Thoracic aorta (tissue), 2 donors: ENCODE measurements at regions not wholly inside any gene's neighbourhood (a gene's known extent, or its start where the extent isn't known, plus 50 kb on each side); places are given as distances from the start of the nearest gene placed in this dataset.
A peak's percentile ranks its signal among the peaks of the same experiment; 100 is the strongest.

Experiments
- ATAC-seq: fragments of 150-250 bp; one replicate; pipeline ENCODE4 v1.8.0; 2017; ENCODE audit warnings: low read depth; ENCODE audit not compliant: insufficient number of reproducible peaks, low FRiP score
- DNase-seq: peaks from one replicate; pipeline ENCODE4 v3.0.0-alpha.2; 2020; ENCODE audit warnings: low spot score
- H3K27ac ChIP-seq, 2 donors: fragments of 200-600 bp; sonication (generic); 1 replicate in 1 of 2; 2 replicates in 1 of 2; pipeline ENCODE4 v1.5.1; 2016; ENCODE audit warnings: mild to moderate bottlenecking in 2 of 2, moderate library complexity in 2 of 2
- H3K27me3 ChIP-seq: fragments of 200-600 bp; sonication (generic); replicated peaks from 2 replicates; pipeline ENCODE4 v1.6.0; 2016; ENCODE audit warnings: mild to moderate bottlenecking; ENCODE audit not compliant: insufficient read depth
- H3K36me3 ChIP-seq: fragments of 200-600 bp; sonication (generic); one replicate; pipeline ENCODE4 v1.5.1; 2016
- H3K4me1 ChIP-seq, 2 donors: fragments of 200-600 bp; sonication (generic); 1 replicate in 1 of 2; 2 replicates in 1 of 2; pipeline versions ENCODE4 v1.5.1 to v1.6.0; 2016; ENCODE audit warnings: low read depth in 2 of 2, mild to moderate bottlenecking in 1 of 2; ENCODE audit not compliant: control insufficient read depth in 1 of 2
- H3K4me3 ChIP-seq: fragments of 200-600 bp; sonication (generic); 2 replicates; pipeline ENCODE4 v1.5.1; 2016; ENCODE audit warnings: mild to moderate bottlenecking
- H3K9me3 ChIP-seq: fragments of 200-600 bp; sonication (generic); 2 replicates; pipeline ENCODE4 v1.5.1; 2016
- CTCF ChIP-seq: fragments of 200-600 bp; sonication (generic); IDR thresholded peaks from one replicate; pipeline ENCODE4 v1.5.1; 2019; ENCODE audit warnings: antibody characterized with exemption

- no peak overlapping the region for H3K4me3 ChIP-seq
- no peaks in the 10 kb centered on the region for H3K9me3 ChIP-seq
- H3K4me1 ChIP-seq = peaks cover 6 to 20% of the 10 kb centered on the region in 2 donors
- ATAC-seq (no peak), DNase-seq (no peak)
- no peaks in the 10 kb centered on the region for H3K36me3 ChIP-seq
- no peaks in the 10 kb centered on the region for H3K27me3 ChIP-seq
- TF ChIP-seq CTCF = no peak
- no peak overlapping the region for H3K27ac ChIP-seq
Observed at GRCh38 chr15:68506071-68506470, 72.7 kb upstream of the CORO2B start.

DNA sequence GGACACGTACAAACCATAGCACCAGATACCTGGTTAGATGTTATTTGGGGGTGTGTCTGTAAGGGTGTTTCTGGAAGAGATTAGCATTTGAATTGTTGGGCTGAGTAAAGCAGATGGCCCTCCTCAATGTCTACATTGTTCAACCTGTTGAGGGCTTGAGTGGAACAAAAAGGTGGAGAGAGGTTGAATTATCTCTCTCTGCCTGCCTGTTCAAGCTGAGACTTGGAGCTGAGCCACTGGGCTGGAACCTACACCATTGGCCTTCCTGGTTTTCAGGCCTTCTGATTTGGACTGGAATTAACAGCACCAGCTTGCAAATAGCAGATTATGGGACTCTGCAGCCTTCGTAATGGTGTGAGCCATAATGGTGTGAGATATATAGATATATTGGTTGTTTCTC, 71.3 kb upstream of the CORO2B start:
- Histone ChIP-seq H3K4me3 (no peak overlapping the region), H3K9me3 (no peaks in the 10 kb centered on the region), H3K36me3 (no peaks in the 10 kb centered on the region), H3K4me1 (peaks cover 10 to 18% of the 10 kb centered on the region in 2 donors), H3K27ac (no peak overlapping the region), H3K27me3 (no peaks in the 10 kb centered on the region)
- TF ChIP-seq CTCF = no peak
- DNase-seq = no peak
- ATAC-seq = no peak

GRCh38 chr15:68508485-68509189, 70.2 kb upstream of the CORO2B start:
- no peak overlapping the region for H3K4me3 ChIP-seq
- H3K9me3 ChIP-seq = no peaks in the 10 kb centered on the region
- H3K4me1 ChIP-seq = peaks cover 10 to 27% of the 10 kb centered on the region in 2 donors
- H3K36me3 ChIP-seq = no peaks in the 10 kb centered on the region
- no peak overlapping the region for H3K27ac ChIP-seq
- no peak for TF ChIP-seq CTCF
- no peak for DNase-seq
- no peak for ATAC-seq
- no peaks in the 10 kb centered on the region for H3K27me3 ChIP-seq

- Histone ChIP-seq H3K4me3 (no peak overlapping the region), H3K27me3 (no peaks in the 10 kb centered on the region), H3K9me3 (no peaks in the 10 kb centered on the region), H3K4me1 (peaks cover 10 to 27% of the 10 kb centered on the region in 2 donors), H3K36me3 (no peaks in the 10 kb centered on the region), H3K27ac (peak overlapping the region; percentile 58 to 66)
- DNase-seq (no peak), ATAC-seq (no peak)
- no peak for TF ChIP-seq CTCF
Observed at GRCh38 chr15:68510558-68510957, 68.2 kb upstream of the CORO2B start.

DNA sequence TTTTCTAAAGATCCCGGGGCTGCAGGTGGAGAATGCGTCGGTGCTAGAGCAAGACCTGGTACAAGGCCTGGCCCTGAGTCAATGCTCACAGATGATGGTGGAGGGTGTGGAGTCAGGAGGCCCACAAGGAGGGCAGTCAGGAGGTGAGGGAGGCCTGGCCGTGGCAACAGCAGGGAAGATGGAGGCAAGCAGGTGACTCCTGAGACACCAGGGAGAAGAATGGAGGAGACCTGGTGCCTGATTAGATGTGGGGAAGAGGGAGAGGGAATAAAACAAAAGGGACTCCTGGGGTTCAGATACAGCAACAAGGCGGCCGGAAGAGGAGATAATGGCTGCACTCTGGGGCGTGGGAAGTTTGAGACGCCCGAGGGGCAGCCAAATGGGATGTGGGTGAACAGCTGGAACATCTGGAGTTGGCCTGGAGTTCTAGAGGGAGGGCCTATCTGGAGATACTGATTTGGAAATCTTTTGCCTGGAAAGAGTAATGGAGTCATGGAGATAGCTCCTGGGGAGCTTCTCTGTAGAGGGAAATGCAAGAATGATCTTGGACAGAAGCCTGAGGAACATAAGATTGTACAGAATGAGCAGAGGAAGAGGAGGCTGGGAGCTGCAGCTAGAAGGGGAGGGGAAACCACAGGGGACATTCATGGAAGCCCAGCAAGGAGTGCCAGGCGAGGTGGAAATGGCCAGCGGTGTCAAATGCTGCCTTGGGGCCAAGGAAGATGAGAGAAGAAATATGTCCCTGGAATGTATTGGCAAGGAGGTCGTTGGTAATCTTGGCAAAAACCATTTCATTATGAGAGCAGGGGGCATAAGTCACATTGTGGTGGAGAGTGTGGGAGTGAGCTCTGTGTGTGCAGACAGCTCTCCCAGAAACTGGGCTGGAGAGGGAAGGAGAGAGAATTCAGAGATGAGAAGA, 67.5 kb upstream of the CORO2B start:
- DNase-seq = no peak
- Histone ChIP-seq H3K4me3 (no peak overlapping the region), H3K27ac (peak overlapping the region; percentile 58 to 66)

More for the DNA sequence above, 67.5 kb upstream of the CORO2B start:
- ATAC-seq = no peak
- Histone ChIP-seq H3K4me1 (peaks cover 10 to 28% of the 10 kb centered on the region in 2 donors), H3K9me3 (no peaks in the 10 kb centered on the region), H3K27me3 (no peaks in the 10 kb centered on the region), H3K36me3 (no peaks in the 10 kb centered on the region)
- TF ChIP-seq CTCF = no peak
